GM12801 (cell line): ENCODE measurements at regions not wholly inside any gene's neighbourhood (a gene's known extent, or its start where the extent isn't known, plus 50 kb on each side); places are given as distances from the start of the nearest gene placed in this dataset.

Experiments used
- TF ChIP-seq, protein P1 (sequence below): IDR thresholded peaks from one replicate; pipeline ENCODE4 v1.5.1; 2011; ENCODE audit warnings: control low read depth; ENCODE audit not compliant: insufficient read length; ENCODE audit errors: extremely low read depth

GRCh38 chr2:234751275-234751973 lies 200.4 kb upstream of the SH3BP4 start:
- TF ChIP-seq, protein P1, sequence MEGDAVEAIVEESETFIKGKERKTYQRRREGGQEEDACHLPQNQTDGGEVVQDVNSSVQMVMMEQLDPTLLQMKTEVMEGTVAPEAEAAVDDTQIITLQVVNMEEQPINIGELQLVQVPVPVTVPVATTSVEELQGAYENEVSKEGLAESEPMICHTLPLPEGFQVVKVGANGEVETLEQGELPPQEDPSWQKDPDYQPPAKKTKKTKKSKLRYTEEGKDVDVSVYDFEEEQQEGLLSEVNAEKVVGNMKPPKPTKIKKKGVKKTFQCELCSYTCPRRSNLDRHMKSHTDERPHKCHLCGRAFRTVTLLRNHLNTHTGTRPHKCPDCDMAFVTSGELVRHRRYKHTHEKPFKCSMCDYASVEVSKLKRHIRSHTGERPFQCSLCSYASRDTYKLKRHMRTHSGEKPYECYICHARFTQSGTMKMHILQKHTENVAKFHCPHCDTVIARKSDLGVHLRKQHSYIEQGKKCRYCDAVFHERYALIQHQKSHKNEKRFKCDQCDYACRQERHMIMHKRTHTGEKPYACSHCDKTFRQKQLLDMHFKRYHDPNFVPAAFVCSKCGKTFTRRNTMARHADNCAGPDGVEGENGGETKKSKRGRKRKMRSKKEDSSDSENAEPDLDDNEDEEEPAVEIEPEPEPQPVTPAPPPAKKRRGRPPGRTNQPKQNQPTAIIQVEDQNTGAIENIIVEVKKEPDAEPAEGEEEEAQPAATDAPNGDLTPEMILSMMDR, result no peak

DNA sequence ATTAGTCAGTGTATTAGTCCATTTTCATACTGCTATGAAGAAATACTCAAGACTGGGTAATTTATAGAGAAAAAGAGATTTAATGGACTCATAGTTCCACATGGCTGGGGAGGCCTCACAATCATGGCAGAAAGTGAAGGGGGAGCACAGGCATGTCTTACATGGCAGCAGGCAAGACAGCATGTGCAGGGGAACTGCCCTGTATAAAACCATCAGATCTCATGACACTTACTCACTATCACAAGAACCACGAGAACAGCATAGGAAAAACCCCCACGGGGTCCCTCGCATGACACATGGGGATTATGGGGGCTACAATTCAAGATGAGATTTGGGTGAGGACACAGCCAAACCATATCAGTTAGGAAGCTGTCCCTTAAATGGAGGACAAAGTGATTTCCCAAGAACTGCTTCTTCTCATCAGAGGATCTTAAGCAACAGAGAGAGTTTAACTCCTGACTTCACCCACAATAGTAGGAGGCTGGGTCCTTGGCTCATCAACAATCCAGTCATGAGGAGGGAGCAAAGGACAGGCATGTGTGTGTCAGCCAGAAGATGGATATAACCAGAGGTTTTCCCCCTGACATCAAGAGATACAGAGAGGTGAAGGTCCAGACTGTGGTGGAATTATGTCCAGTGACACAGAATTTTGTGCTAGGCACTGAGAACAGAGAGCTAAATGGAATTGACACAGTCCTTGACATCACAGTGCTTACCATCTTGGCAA lies 203.8 kb upstream of the SH3BP4 start:
- TF ChIP-seq, protein P1, result no peak

GRCh38 chr2:234747032-234747431 lies 204.8 kb upstream of the SH3BP4 start:
- TF ChIP-seq, protein P1, result no peak

- TF ChIP-seq, protein P1, result no peak
These were observed 206.5 kb upstream of the SH3BP4 start for GRCh38 chr2:234745347-234745746.

- TF ChIP-seq, protein P1, result no peak
These were observed 209.8 kb upstream of the SH3BP4 start for GRCh38 chr2:234741976-234742375.

DNA sequence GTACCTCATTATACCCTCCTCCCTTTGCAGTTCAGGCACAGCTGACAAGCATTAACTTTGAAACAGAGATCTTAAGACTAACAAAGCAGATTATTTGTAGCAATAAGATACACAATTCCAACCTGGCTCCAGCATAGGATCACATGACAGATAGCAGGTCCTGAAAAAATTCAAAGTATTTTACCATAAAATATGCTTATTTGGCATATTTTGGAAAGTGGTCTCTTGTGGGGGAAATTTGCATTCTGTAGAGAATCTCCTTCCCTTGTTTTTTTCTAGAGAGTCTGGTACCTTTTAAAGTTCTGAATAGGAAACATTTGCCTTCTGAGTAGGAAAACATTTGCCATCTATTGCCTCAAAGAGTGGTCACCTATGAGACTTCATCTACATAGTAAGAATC lies 212.8 kb upstream of the SH3BP4 start:
- TF ChIP-seq, protein P1, result no peak

DNA sequence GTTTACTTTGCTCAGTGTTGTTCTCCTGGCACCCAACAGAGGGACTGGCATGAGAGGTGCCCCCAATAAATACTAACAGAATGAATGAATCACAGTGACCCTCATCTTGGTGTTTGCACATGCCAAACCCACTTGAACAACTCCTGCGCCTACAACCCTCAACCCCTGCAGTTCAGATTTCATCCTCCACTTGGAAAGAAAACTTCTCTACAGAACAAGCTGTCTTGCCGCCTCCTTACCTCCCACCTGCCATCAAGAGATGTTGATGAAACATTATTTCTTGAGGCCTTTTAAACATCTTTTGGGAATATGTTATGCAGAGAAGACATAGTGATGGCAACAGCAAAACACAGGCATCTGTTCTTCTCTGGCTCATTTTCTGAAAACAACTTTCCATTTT lies 216.0 kb upstream of the SH3BP4 start:
- TF ChIP-seq, protein P1, result no peak
